GM12878 (cell line): ENCODE measurements at regions not wholly inside any gene's neighbourhood (a gene's known extent, or its start where the extent isn't known, plus 50 kb on each side); places are given as distances from the start of the nearest gene placed in this dataset.

Experiments
- ATAC-seq: fragments of 200-7000 bp; cut with Tn5 transposase; 3 replicates; pipeline ENCODE4 v1.9.1; 2020; ENCODE audit warnings: mild to moderate bottlenecking, moderate library complexity
- BruUV-seq: library from RNA; stranded (reverse); fragments of 400-500 nt; replicated peaks from 2 replicates; lab custom pipeline; 2021; lab: Mats Ljungman, UMichigan
- CTCF ChIA-PET: fragments of 300-600 bp; sonication (Branson Sonifier 250); formaldehyde crosslinking; extraction: SDS; loops from one replicate; lab custom pipeline; 2021; ENCODE audit warnings: inconsistent platforms; lab: Yijun Ruan, JAX
- POLR2A ChIA-PET: fragments of 350-600 bp; formaldehyde crosslinking; extraction: SDS; loops from one replicate; lab custom pipeline; 2021; ENCODE audit warnings: inconsistent platforms; lab: Charles Lee
- RAD21 ChIA-PET: fragments of 300-600 bp; sonication (Branson Sonifier 250); formaldehyde crosslinking; loops from one replicate; lab custom pipeline; 2023; ENCODE audit warnings: antibody characterized with exemption; ENCODE audit not compliant: unreplicated experiment; lab: Charles Lee
- SMC1A ChIA-PET: fragments of 300-600 bp; sonication (Branson Sonifier 250); formaldehyde crosslinking; loops from one replicate; lab custom pipeline; 2023; ENCODE audit not compliant: unreplicated experiment, uncharacterized antibody; lab: Charles Lee
- DNase-seq: peaks from one replicate; pipeline ENCODE4 v3.0.0-alpha.2; 2011; ENCODE audit warnings: low read depth, low spot score
- FAIRE-seq: peaks from 3 replicates; lab custom pipeline; 2011; peaks lifted over from hg19 to GRCh38; lab: Jason Lieb, UNC
- H2AFZ ChIP-seq: 2 replicates; pipeline ENCODE4 v1.6.0; 2011; ENCODE audit warnings: low read depth, low read length, control low read depth; ENCODE audit not compliant: control insufficient read depth
- H3K27ac ChIP-seq: 2 replicates; pipeline ENCODE4 v1.5.1; 2011; ENCODE audit warnings: control low read depth; ENCODE audit not compliant: control insufficient read depth, insufficient read depth
- H3K27me3 ChIP-seq, 2 experiments: replicated peaks in 1 of 2; 2 replicates each; pipeline versions ENCODE4 v1.6.0 to v1.6.1; 2011; ENCODE audit warnings: low read length in 1 of 2; ENCODE audit not compliant: control insufficient read depth in 2 of 2, insufficient read depth in 2 of 2
- H3K36me3 ChIP-seq, 2 experiments: 2 replicates each; pipeline ENCODE4 v1.5.1; 2011; ENCODE audit warnings: low read length in 1 of 2; ENCODE audit not compliant: control insufficient read depth in 2 of 2, insufficient read depth in 2 of 2
- H3K4me1 ChIP-seq: 2 replicates; pipeline ENCODE4 v1.6.1; 2011; ENCODE audit warnings: mild to moderate bottlenecking, low read length, moderate library complexity, mixed read lengths; ENCODE audit not compliant: control insufficient read depth, insufficient read depth
- H3K4me2 ChIP-seq: 2 replicates; pipeline ENCODE4 v1.6.0; 2011; ENCODE audit warnings: control low read depth; ENCODE audit not compliant: control insufficient read depth, insufficient read depth
- H3K4me3 ChIP-seq: fragments of 200-600 bp; sonication (generic); 2 replicates; pipeline ENCODE4 v1.5.1; 2016
- H3K79me2 ChIP-seq: 2 replicates; pipeline ENCODE4 v1.6.0; 2011; ENCODE audit warnings: low read length; ENCODE audit not compliant: control insufficient read depth, insufficient read depth
- H3K9ac ChIP-seq: 2 replicates; pipeline ENCODE4 v1.8.0; 2011; ENCODE audit warnings: low read length, control low read depth, mixed read lengths; ENCODE audit not compliant: control insufficient read depth, insufficient read depth
- H3K9me3 ChIP-seq: replicated peaks from 3 replicates; pipeline ENCODE4 v1.5.1; 2011; ENCODE audit warnings: mild to moderate bottlenecking, low read length; ENCODE audit not compliant: control insufficient read depth, insufficient read depth
- H4K20me1 ChIP-seq: 2 replicates; pipeline ENCODE4 v1.6.0; 2011; ENCODE audit not compliant: control insufficient read depth, insufficient read depth
- CREB1 ChIP-seq: IDR thresholded peaks from 2 replicates; pipeline ENCODE4 v1.6.1; 2012; ENCODE audit warnings: low read depth, mild to moderate bottlenecking, inconsistent platforms
- IKZF2 ChIP-seq, 2 experiments: fragments of 450-650 bp; IDR thresholded peaks; 2 replicates each; pipeline ENCODE4 v1.6.1; 2017; ENCODE audit warnings: mild to moderate bottlenecking in 2 of 2, moderate library complexity in 2 of 2
- NFXL1 ChIP-seq: fragments of 450-650 bp; IDR thresholded peaks from 2 replicates; pipeline ENCODE4 v1.6.1; 2017; ENCODE audit warnings: antibody characterized with exemption, mild to moderate bottlenecking, borderline replicate concordance
- NR2C1 ChIP-seq: fragments of 450-650 bp; IDR thresholded peaks from 2 replicates; pipeline ENCODE4 v1.6.1; 2017; ENCODE audit warnings: antibody characterized with exemption, mild to moderate bottlenecking, moderate library complexity
- NRF1 ChIP-seq: conservative IDR thresholded peaks from 2 replicates; pipeline ENCODE4 v1.6.1; 2011; ENCODE audit warnings: mild to moderate bottlenecking, low read depth, low read length, improper control_type of control experiment
- SIN3A ChIP-seq: IDR thresholded peaks from 2 replicates; pipeline ENCODE4 v1.6.1; 2012; ENCODE audit warnings: low read depth, low read length, improper control_type of control experiment
- TBL1XR1 ChIP-seq: IDR thresholded peaks from 2 replicates; pipeline ENCODE4 v1.6.1; 2012; ENCODE audit warnings: low read depth, low read length, improper control_type of control experiment
- WGBS: methylation state at CpG from one replicate; pipeline ENCODE4 v1.1.6; 2016; ENCODE audit warnings: low lambda C conversion rate; ENCODE audit not compliant: insufficient replicate concordance, insufficient coverage; ENCODE audit errors: missing lambda C conversion rate; 5-methylcytosine and 5-hydroxymethylcytosine counted together
- in situ Hi-C: fragments of 300-500 bp; cut with MboI; formaldehyde crosslinking; loops from 9 replicates; pipeline ENCODE4 v1.14.3; 2018; ENCODE audit warnings: mixed read lengths
- intact Hi-C: fragments of 100-400 bp; cut with micrococcal nuclease; formaldehyde crosslinking; loops from one replicate; pipeline ENCODE4 v1.14.2; 2022; ENCODE audit not compliant: unreplicated experiment
- TF ChIP-seq, protein P1 (sequence below): IDR thresholded peaks from 2 replicates; pipeline ENCODE4 v1.6.1; 2012; ENCODE audit warnings: low read depth, low read length, improper control_type of control experiment
- TF ChIP-seq, protein P2 (sequence below): IDR thresholded peaks from 2 replicates; pipeline ENCODE4 v1.6.1; 2011; ENCODE audit warnings: low read depth, low read length, improper control_type of control experiment, borderline replicate concordance

DNA sequence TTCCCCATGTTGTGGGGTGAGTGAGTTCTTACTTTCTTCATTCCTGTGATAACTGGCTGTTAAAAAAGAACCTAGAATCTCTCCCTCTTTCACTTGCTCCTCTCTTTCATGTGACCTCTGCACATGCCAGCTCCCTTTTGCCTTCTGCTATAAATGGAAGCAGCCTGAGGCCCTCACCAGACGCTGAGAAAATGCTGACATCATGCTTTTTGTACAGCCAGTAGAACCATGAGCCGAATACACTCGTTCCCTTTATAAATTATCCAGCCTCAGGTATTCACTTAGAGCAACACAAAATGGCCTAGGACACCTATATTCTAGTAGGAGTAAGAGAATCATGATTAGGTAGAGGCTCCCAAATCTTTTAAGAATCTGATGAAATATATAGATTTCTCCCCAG, 333.5 kb downstream of the LRIG3 start (continued):
- TF ChIP-seq NR2C1 (no peak), CREB1 (no peak), SIN3A (no peak), NRF1 (no peak), TBL1XR1 (no peak), NFXL1 (no peak)
- TF ChIP-seq, protein P1, sequence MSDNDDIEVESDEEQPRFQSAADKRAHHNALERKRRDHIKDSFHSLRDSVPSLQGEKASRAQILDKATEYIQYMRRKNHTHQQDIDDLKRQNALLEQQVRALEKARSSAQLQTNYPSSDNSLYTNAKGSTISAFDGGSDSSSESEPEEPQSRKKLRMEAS: no peak

DNA sequence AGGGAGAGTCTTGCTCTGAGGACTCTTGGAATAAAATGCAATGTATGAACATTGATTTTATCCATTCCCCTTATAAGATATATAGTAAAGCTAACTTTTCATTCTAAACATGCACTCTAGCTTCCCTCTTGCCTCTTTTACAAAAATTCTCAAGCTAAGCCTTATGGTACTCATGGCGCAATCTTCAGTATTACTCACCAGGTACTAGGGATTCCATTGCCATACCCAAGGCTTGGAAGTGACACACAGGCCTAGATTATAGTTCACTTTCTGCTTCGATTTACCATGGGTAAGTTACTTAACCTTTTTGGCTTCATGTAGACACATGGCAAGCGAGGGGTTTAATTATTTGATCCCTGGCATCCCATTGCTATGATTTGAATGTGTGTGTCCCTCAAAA, 331.5 kb downstream of the LRIG3 start:
- 30% methylated on average over 3 of the region's 3 CpGs for WGBS
- CTCF ChIA-PET: no interaction called here
- no peak for ATAC-seq

More for the DNA sequence above, 331.5 kb downstream of the LRIG3 start:
- H3K79me2 ChIP-seq: no peaks in the 10 kb centered on the region
- no peak overlapping the region for H3K4me3 ChIP-seq
- H4K20me1 ChIP-seq: no peaks in the 10 kb centered on the region
- BruUV-seq: no TSS peak
- no peak overlapping the region for H3K4me2 ChIP-seq
- no peaks in the 10 kb centered on the region for H3K4me1 ChIP-seq
- H3K27me3 ChIP-seq: no peaks in the 10 kb centered on the region
- intact Hi-C loops: no loop called here
- no peak overlapping the region for H3K9ac ChIP-seq
- no peaks in the 10 kb centered on the region for H3K9me3 ChIP-seq
- POLR2A ChIA-PET: no interaction called here
- DNase-seq (no peak), FAIRE-seq (no peak)
- RAD21 ChIA-PET: no interaction called here
- H2AFZ ChIP-seq: no peak overlapping the region
- in situ Hi-C loops: no loop called here
- H3K27ac ChIP-seq: no peak overlapping the region
- H3K36me3 ChIP-seq: no peaks in the 10 kb centered on the region
- TF ChIP-seq, protein P2, sequence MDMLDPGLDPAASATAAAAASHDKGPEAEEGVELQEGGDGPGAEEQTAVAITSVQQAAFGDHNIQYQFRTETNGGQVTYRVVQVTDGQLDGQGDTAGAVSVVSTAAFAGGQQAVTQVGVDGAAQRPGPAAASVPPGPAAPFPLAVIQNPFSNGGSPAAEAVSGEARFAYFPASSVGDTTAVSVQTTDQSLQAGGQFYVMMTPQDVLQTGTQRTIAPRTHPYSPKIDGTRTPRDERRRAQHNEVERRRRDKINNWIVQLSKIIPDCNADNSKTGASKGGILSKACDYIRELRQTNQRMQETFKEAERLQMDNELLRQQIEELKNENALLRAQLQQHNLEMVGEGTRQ: no peak
- TF ChIP-seq IKZF2 (IDR thresholded peaks at IDR 0.05): no peak
- SMC1A ChIA-PET: interaction anchor here (1.3 kb wide), 1 partner anchor 9 kb away, joined by 3 read pairs; no protein-coding TSS in a partner anchor
